ENCODE measurements at regions not wholly inside any gene's neighbourhood (a gene's known extent, or its start where the extent isn't known, plus 50 kb on each side); places are given as distances from the start of the nearest gene placed in this dataset.
"Not testable (repeated sequence)": the region's sequence is repeated elsewhere in the genome, so short reads cannot be mapped to it uniquely, and the experiment has no call there.

DNA sequence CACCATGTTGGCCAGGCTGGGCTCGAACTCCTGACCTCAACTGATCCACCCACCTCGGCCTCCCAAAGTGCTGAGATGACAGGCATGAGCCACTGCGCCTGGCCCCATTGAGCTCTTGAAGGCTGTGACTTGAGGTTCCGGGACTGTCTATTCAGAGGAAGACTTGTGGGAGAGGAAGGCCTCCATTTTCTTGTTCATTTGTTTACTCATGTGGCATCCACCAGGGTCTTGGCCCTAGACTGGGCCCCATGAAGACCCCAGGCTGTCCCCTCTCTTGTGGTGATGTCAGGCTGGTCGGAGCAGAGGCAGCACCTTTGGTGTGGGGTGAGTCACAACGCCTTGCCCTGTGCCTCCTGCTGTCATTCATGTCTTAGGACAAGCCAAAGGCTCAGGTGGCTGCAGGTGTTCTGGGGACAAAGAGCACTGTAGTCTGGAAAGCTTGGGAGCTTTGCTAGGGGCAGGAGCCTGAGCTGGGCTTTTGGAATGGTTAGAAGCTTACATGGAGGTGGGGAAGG, 224.6 kb upstream of the C1orf174 start:
- intact Hi-C loops (cut with DNase I) = no loop called here
- no peak for DNase-seq (ENCODE audit: low spot score)

DNA sequence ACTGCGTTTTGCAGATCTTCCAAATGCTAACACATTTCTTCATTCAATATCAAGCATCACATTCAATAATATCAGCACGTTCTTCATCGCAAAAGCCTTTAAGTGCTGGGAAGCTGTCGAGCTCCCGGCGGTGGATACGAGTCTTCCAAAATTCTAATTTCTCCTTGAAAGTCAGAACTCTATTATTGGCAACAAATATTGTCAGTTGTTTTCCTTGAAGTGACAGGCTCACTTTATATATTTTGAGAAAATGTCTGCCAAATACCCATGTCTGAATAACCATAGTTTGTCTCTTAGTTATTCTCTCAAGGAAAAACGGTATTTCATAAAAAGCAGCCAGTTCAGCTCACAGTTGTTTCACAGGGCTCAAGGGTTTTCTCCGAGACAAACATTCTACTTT, 226.2 kb upstream of the C1orf174 start:
- DNase-seq (ENCODE audit: low spot score) = no peak
- intact Hi-C loops (cut with DNase I) = no loop called here

DNA sequence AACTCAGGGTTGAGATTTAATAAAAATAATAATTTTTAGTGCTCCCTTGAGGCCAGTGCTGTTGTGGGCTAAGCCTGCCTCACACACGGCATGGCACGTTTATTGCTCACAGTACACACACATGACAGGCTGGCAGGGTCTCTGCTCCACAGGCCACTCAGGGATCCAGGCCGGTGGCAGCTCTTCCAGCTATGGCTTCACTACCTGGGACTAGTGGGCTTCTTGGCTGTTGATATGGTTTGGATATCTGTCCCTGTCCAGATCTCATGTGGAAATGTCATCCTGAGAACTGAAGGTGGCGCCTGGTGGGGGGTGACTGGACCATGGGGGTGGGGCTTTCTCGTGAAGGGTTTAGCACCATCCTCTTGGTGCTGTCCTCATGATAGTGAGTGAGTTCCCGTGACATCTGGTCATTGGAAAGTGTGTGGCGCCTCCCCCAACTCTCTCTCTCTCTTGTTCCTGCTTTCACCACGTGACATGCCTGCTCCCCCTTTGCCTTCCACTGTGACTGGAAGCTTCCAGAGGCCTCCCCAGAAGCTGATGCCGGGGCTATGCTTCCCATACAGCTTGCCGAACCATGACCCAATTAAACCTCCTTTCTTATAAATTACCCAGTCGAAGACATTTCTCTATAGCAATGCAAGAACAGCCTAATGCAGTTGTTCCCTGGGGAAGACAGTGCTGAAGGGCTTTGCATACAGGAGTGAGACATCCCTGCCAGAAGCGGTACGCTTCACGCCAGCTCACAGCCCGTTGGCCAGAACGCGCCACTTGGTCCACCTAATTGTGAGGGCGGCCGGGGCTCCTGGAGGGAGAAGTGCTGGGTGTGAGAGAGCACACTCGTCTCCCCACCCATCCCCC, 226.9 kb upstream of the C1orf174 start:
- intact Hi-C loops (cut with DNase I) = no loop called here

DNA sequence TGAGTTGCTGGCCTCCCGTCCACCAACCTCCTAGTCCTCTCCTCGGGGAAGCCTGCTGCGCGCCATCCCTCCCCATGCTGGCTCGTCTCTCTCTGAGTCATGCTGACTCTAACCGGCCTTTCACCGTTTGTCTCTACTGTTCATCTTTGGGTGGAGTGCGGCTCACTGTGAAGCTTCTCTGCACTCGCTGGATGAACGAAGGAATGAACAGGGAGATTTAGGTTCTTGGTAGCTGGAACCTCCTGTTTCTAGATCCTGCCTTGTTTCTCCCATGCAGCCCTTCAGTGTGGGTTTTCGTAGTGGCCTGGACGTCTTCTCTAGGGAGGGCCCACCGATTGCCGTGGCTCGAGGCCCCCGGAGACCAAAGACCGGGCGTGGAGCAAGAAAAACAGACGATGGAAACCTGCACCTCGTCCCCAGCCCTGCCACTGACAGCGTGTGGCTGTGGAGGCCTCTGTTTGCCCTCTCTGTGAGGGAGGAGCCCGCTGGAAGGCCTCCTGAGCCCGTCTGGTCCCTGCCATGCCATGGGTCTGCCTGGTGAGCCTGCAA, 227.6 kb upstream of the C1orf174 start:
- intact Hi-C loops (cut with DNase I) = no loop called here
- DNase-seq (ENCODE audit: low spot score) = no peak

More for the DNA sequence above, 226.9 kb upstream of the C1orf174 start:
- no peak for DNase-seq (ENCODE audit: low spot score)

DNA sequence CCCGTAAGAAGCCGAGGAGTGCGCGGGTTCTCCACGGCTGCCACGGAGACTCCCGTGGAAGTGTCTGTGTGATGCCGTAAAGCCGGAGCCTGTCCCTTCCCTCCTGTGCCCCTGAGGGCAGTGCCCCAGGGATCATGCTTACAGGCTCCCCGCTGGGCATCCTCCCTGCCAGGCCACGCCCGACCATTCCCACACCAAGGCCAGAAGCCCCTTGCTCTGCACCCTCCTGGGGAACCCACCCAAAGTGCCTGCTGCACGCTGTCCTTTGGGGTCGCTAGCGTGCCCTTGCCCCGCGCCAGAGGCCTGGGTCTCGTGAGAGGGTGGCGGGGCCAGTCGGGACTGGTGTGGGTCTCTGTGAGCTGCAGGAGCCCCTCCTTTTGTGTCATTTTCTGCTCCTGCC, 228.5 kb upstream of the C1orf174 start:
- DNase-seq (ENCODE audit: low spot score) = no peak
- intact Hi-C loops (cut with DNase I) = no loop called here

DNA sequence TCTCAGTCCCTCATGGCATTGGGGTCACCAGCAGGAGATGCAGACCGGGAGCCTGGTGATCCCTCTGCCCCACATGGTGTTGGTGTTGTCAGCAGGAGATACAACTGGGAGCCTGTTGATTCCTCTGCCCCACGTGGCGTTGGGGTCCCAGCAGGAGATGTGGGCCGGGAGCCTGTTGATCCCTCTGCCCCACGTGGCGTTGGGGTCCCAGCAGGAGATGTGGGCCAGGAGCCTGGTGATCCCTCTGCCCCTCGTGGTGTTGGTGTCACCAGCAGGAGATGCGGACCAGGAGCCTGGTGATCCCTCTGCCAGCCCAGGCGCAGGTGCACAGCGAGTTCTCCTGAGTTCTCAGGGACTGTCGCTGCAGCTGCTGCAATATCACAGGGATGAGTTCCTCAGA, 229.6 kb upstream of the C1orf174 start:
- intact Hi-C loops (cut with DNase I) = no loop called here
- DNase-seq (ENCODE audit: low spot score) = no peak

DNA sequence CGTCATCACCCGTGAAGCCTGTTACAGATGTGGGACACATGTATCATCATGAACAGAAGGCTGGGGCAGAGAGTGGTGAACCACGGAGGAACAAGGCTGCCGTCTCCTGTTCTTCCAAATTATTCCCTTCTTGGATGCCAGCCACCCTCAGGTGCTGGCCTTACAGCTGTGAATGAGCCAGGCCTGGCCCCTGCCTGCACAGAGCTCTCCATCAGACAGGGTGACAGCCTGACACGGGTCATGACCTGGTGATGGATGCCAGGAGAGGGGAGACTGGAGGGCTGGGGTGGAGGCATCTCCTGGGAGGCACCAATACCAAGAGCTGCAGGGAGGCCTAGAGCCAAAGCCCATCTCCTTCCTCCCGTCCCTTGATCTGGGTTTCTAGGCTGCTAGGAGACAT, 230.0 kb upstream of the C1orf174 start:
- no peak for DNase-seq (ENCODE audit: low spot score)
- intact Hi-C loops (cut with DNase I) = no loop called here

DNA sequence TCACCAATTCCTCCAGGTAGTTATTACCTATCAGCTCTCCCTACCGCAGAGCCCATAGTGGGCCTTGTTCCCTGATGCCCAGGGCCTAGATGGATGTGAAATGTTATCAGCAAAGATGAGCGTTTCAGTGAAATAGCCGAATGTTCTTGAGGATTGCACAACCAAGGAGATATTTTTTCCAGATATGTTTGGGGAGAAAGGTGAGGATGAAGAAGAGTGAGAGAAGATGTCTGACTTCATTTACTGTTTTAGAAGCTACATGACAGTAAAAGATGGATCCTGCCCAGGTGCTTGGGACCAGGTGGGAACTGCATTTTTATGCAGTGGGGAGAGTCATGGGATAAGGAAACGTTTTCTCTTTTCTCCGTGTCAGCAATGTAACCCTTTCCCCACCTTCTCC, 231.7 kb upstream of the C1orf174 start:
- intact Hi-C loops (cut with DNase I) = no loop called here
- DNase-seq (ENCODE audit: low spot score) = no peak

DNA sequence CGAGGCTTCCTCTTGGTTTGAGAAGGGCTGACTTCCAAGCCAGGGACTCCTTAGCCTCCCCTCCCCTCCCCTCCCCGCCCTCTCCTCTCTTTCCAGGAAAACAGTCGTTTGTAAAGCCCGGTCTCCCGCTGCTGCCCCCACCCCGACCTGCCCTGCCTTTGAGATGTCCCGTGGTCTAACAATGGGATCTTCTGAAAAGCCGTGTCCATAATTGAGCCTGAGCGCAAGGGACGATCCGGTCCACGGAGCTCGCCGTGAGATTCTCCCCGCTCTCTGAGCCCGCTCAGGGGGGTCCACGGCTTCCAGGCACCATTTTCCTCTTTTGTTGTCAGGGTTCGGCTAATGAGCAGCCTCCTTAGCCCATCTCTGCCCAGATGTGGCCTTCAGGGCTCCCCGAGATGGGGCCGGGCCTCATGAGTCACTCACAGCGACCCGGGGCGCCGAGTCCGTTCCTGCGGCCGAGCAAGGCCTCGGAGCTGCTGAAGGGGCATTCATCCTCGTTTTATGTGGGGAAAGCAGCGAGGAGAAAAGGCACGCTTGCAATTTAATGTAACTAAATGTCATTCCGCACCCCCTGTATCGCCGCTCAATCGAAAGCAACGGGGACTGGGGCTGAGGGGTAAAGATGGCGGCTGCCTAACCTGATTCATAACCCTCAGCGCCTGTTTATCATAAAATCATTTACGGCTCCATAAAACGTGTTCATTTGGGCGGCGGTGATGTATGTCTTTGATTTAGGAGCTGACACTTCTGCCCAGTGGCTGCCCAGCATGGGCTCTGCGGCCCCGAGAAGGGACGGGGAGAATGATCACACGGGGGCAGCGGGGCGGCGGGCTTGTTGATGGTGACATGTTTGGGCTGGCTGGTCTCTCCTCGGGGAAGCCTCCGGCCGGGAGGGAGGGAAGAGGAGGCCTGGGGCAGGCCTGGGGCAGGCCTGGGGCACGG, 232.6 kb upstream of the C1orf174 start:
- no peak for DNase-seq (ENCODE audit: low spot score)
- intact Hi-C loops (cut with DNase I) = no loop called here

DNA sequence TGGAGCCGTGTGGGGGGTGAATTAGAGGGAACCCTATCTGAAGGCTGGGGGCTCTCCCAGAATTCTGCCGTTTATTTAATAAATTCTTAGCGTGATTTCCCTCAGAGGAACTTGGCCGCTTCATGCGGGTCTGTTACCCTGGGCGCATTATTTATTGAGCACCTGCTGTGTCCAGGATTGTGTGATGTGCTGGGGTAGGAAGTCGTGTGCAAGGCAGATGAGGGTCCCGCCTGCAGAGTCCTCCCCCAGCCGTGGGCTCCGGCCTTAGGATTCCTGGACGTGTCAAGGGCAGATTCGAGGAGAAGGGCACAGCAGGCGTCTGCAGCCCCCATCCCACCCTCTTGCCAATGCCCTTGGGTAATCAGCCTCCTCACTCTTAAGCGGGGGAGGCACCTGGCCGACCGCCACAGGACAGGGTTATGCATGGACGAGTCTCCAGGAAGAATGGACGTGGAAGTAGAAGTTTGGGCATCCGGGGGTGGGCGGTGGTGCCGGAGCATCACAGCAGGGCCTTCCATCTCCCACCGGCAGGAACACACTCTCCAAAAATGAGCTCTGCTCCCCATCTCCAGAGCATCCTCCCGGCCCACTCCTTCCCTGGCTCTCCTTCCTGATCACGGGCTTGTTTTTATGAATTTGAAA, 233.3 kb upstream of the C1orf174 start:
- intact Hi-C loops (cut with DNase I) = no loop called here
- no peak for DNase-seq (ENCODE audit: low spot score)

DNA sequence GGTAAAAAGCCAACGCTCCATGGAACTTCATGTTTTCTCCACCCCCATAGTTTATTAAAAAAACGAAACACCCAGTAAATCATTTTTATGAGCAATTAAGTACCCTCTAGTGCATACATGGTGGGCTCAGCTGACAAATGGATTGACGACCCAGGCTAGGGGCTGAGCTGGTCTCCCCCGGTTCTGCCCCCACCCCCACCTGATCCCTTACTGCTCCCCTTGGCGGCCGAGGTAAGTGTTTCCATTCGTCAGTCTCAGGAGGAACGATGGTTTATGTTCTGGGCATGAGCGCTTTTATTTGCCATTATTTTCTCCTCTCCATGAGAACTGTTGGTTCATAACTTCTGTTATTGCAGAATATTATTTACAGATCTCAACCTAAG, 233.9 kb upstream of the C1orf174 start:
- no peak for DNase-seq (ENCODE audit: low spot score)
- intact Hi-C loops (cut with DNase I) = no loop called here

DNA sequence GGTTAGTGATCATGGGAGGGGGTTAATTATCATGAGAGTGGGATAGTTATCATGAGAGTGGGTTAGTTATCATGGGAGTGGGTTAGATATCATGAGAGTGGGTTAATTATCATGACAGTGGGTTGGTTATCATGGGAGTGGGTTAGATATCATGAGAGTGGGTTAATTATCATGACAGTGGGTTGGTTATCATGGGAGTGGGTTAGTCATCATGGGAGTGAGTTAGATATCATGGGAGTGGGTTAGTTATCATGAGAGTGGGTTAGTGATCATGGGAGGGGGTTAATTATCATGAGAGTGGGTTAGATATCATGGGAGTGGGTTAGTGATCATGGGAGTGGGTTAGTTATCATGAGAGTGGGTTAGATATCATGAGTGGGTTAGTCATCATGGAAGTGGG, 235.8 kb upstream of the C1orf174 start:
- intact Hi-C loops (cut with DNase I); DNase-seq (ENCODE audit: low spot score): not testable (repeated sequence)

DNA sequence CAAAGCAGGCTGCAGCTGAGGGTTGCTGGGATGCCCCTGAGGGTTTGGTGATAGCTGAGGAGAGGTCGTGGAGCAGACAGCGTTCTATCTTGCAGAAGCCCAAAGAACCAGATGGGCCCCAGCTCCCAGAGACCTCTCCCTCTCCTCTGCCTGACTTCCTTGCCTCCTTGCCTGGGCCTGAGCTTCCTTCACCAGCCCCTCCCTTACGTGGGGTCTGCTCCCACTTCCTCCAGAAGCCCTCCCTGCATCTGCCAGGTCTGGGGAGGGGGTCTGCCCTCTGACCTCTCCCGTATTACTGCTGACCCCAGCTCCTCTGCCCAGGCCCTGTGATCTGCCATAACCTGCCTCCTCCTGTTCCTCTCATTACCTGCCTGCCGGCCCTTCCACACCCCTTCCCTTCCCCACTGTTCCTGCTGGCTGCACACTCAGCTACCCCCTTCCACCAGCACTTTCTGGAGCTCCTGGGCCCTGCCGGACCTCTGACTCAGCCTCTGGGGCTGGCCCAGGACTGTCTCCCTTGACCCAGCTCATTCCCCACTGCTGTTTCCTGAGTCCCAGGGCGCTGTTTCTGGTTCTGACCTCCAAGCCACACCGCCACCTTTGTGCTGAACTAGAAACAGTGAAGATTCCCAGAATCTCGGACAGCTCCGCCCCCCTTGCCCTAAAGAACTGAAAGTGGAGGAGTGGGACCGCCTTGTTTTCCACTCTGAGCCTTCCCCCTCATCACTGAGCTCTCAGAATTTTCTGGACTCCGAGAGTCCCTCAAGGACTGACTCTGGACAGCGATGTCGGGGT, 237.7 kb upstream of the C1orf174 start:
- DNase-seq (ENCODE audit: low spot score) = no peak
- intact Hi-C loops (cut with DNase I) = no loop called here

DNA sequence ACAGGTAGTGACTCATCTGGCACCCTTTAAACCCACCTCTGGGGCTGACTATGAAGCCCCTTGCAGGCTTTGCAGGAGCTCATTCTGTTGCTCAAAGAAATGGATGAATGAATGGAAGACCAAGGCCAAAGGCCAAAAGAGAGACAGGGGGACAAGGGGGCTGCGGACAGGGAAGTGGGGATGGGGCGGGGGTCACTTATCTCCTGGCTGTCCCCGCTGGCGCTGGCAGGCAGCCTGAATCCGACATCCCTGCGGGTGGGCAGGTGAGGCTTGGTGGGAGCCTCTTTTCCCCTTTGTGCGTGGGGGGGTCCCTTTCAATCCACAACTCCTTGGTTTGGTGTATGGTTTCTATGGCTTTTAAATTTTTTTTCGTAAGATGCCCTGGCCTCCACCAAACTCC, 239.6 kb upstream of the C1orf174 start:
- DNase-seq (ENCODE audit: low spot score) = no peak
- intact Hi-C loops (cut with DNase I) = no loop called here

DNA sequence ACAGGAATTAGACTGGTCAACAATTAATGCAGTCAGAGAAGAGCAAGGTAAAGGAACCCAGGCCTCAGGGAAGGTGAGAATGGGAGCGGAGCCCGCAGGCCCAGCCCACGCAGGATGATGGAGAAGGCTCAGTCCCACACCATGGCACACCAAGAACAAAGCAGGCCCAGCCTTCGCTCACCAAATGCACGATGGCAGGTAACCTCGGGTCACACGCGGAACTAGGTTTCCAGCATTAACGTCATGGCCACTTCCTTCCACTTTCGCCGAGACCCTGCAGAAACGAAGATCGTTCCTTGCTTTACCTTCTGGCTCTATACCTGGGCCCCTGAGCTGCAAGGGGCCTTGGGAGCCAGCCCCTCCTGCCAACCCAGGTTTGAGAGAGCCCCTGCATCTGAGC, 240.2 kb upstream of the C1orf174 start:
- intact Hi-C loops (cut with DNase I) = no loop called here
- no peak for DNase-seq (ENCODE audit: low spot score)

DNA sequence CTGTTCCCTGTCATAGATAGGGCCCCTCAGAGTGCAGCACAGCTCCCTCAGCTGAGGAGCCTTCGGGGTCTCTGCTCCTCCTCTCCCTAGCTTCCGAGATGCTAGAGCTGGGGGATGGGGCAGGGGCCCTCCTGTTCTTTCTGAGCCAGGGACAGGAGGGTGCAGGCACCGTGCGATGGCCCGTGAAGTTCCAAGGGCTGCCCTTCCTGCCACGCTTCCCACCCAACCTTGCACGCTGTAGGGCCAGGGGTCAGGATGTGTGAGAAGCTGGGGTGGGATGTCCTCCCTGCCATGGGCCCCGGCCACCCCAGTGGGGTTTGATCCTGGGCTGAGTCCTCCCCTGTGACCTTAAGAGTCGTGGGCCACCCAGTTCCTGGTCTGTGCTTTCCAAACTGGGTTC, 240.7 kb upstream of the C1orf174 start:
- intact Hi-C loops (cut with DNase I) = no loop called here
- no peak for DNase-seq (ENCODE audit: low spot score)

DNA sequence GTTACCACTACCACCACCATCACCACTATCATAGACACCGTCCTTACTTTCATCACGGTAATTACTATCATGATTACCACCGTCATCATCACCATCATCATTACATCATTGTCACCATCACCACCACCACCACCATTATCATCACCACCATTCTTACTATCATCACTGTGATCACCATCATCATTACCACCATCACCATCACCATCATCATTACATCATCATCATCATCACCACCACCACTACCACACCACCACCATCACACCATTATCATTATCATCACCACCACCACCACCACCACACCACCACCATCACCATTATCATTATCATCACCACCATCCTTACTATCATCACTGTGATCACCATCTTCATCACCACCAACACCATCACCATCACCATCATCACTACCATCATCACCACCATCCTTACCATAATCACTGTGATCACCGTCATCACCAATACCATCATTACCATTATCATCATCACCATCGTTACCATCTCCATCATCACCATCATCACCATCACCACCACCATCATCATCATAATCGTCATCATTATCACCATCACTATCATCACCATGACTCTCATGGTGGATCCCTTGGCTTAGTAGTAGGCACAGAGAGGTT, 244.4 kb upstream of the C1orf174 start:
- intact Hi-C loops (cut with DNase I) = no loop called here
- no peak for DNase-seq (ENCODE audit: low spot score)

DNA sequence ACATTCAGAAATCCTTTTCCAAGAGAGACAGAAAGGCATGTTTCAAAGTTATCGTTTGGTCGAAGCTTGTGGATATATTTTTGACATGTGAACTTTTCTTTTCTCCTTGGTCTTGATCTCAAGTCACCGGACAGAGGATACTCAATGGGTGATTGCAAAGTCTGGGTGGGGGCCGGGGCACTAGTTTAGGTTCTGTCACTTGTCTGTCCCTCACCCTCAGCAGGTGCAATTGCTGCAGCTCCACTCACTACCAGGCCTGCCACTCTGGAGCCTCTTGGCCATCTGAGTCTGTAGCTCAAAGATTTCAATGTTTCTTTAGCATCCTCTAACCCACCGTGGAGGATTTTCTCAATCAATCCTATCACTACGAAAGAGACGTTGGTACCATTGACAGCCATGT, 246.0 kb upstream of the C1orf174 start:
- intact Hi-C loops (cut with DNase I) = no loop called here

DNA sequence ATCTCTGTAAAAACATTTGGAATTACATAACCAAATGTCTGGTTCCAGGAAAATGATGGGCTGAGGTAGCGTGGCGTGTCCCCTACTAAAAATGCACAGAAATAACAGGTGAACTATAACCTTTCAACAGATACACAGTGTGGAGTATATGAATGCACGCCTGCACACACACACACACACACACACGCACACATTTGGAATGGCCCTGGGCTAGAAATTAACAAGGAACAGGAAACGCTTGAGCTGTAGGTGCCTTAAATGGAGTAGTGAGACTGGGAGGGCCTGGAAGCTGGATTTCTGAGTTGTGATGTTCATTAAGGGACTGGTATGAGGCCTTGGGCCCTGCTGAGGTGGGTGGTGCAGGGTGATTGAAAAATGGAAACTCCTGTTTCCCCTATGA, 246.5 kb upstream of the C1orf174 start:
- intact Hi-C loops (cut with DNase I) = no loop called here
- no peak for DNase-seq (ENCODE audit: low spot score)

More for the DNA sequence above, 246.0 kb upstream of the C1orf174 start:
- no peak for DNase-seq (ENCODE audit: low spot score)

Measured in cardiac septum (tissue), 1 donor.